ENCODE measurements at regions not wholly inside any gene's neighbourhood (a gene's known extent, or its start where the extent isn't known, plus 50 kb on each side); places are given as distances from the start of the nearest gene placed in this dataset.

DNA sequence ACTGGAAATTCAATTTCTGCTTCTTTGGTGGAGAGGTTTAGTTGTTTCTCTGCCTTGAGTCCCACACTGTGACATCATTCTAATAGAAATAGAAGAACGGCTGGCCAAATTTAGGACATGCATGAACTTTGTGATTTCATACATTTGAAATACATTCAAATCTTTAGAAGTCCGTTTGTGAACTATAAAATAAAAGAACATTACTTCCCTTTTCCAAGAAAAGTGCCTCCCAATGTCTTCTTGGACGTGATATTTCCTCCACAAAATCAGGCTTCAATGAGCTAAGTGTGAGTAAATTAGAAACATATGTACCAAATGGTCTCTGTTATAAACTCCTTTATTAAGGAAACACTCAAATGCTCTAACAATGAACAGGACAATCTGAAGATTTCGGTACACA is 314.5 kb upstream of the AKR1E2 start:
- H3K36me3 ChIP-seq = no peaks in the 10 kb centered on the region
- H3K27ac ChIP-seq = no peak overlapping the region
- DNase-seq (ENCODE audit: low spot score in 2 of 2) = no peak
- H3K4me1 ChIP-seq = peaks cover 16% of the 10 kb centered on the region
- no peak overlapping the region for H3K4me3 ChIP-seq
- H3K9me3 ChIP-seq = no peaks in the 10 kb centered on the region
- 36% methylated on average over 4 of the region's 4 CpGs for WGBS
- TF ChIP-seq POLR2A (IDR thresholded peaks at IDR 0.05) = no peak
- H3K27me3 ChIP-seq = no peaks in the 10 kb centered on the region

DNA sequence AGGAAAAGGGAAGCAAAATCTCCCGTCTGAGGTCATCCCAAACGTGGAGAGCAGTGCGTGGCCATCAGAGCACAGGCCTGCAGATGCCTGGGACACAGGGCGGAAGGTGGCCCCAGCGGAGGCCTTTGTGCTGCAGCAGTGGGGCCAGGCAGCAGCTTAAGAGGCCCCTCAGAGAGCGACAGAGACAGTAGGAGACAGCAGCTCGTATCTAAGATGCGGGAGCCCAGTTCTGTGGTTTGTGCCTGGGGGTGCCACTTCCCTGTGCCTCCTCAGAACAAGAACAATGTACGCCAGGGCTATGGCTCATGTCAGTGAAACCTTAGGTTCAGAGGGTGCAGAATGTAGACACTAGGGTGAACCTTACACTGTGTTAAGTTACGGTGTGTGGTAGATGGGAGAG is 316.6 kb upstream of the AKR1E2 start:
- 86% methylated on average over 9 of the region's 10 CpGs for WGBS
- Histone ChIP-seq H3K4me3 (no peak overlapping the region), H3K36me3 (no peaks in the 10 kb centered on the region), H3K27me3 (no peaks in the 10 kb centered on the region), H3K27ac (no peak overlapping the region), H3K9me3 (no peaks in the 10 kb centered on the region), H3K4me1 (peaks cover 16% of the 10 kb centered on the region)
- TF ChIP-seq POLR2AphosphoS5 (IDR thresholded peaks at IDR 0.05) (no peak), EP300 (IDR thresholded peaks at IDR 0.05) (no peak), POLR2A (IDR thresholded peaks at IDR 0.05) (no peak)
- TF ChIP-seq, protein P1, sequence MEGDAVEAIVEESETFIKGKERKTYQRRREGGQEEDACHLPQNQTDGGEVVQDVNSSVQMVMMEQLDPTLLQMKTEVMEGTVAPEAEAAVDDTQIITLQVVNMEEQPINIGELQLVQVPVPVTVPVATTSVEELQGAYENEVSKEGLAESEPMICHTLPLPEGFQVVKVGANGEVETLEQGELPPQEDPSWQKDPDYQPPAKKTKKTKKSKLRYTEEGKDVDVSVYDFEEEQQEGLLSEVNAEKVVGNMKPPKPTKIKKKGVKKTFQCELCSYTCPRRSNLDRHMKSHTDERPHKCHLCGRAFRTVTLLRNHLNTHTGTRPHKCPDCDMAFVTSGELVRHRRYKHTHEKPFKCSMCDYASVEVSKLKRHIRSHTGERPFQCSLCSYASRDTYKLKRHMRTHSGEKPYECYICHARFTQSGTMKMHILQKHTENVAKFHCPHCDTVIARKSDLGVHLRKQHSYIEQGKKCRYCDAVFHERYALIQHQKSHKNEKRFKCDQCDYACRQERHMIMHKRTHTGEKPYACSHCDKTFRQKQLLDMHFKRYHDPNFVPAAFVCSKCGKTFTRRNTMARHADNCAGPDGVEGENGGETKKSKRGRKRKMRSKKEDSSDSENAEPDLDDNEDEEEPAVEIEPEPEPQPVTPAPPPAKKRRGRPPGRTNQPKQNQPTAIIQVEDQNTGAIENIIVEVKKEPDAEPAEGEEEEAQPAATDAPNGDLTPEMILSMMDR (IDR thresholded peaks at IDR 0.05) = no peak
- no peak for DNase-seq (ENCODE audit: low spot score in 2 of 2)

DNA sequence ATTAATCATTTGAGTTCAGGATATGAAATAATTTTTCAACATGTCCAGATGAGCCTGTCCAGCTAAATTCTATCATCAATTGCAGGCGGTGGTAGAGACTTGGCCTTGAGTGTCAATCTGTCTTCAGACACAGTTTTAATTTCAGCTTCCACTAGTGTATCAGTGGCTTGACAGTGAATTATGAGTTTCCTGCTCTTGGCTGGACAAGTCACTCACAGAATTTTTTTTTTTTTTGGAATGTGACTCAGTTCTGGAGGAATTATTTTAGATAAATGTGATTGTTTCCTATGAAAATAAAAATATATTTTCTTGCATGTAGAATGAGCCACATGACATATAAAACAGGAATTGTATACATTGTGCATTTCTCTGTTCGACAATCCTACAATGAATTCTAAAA is 319.9 kb upstream of the AKR1E2 start:
- Histone ChIP-seq H3K27me3 (no peaks in the 10 kb centered on the region), H3K9me3 (no peaks in the 10 kb centered on the region), H3K4me1 (no peaks in the 10 kb centered on the region), H3K4me3 (no peak overlapping the region), H3K27ac (no peak overlapping the region), H3K36me3 (no peaks in the 10 kb centered on the region)
- 90% methylated on average over 2 of the region's 2 CpGs for WGBS
- no peak for TF ChIP-seq POLR2AphosphoS5 (IDR thresholded peaks at IDR 0.05)
- no peak for TF ChIP-seq EP300 (IDR thresholded peaks at IDR 0.05)
- TF ChIP-seq POLR2A (IDR thresholded peaks at IDR 0.05) = no peak
- TF ChIP-seq, protein P1 (IDR thresholded peaks at IDR 0.05) = no peak
- DNase-seq (ENCODE audit: low spot score in 2 of 2) = no peak

DNA sequence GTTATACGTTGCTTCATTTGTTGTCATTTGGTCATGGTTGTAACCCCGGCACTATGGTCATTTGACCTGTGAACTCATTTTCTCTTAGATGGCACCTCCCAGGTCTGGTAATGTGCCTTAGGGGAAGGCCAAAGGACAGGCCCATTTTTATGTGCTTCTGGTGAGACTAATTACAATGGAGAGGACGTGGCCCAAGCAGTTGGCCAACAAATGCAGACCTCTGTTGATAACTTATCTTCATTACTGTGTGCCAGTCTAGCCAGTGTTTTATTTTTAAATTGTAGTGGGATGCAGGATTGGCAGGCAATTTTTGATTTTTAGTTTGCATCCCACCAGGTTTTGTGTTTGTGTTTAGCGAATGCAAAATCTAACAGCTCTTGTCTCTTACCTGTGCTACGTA is 321.5 kb upstream of the AKR1E2 start:
- Histone ChIP-seq H3K27me3 (no peaks in the 10 kb centered on the region), H3K4me1 (no peaks in the 10 kb centered on the region), H3K36me3 (no peaks in the 10 kb centered on the region), H3K4me3 (no peak overlapping the region), H3K9me3 (no peaks in the 10 kb centered on the region), H3K27ac (no peak overlapping the region)
- no peak for DNase-seq (ENCODE audit: low spot score in 2 of 2)
- TF ChIP-seq POLR2AphosphoS5 (IDR thresholded peaks at IDR 0.05) (no peak), EP300 (IDR thresholded peaks at IDR 0.05) (no peak), POLR2A (IDR thresholded peaks at IDR 0.05) (no peak)
- TF ChIP-seq, protein P1 (IDR thresholded peaks at IDR 0.05) = no peak
- 98% methylated on average over 5 of the region's 5 CpGs for WGBS

DNA sequence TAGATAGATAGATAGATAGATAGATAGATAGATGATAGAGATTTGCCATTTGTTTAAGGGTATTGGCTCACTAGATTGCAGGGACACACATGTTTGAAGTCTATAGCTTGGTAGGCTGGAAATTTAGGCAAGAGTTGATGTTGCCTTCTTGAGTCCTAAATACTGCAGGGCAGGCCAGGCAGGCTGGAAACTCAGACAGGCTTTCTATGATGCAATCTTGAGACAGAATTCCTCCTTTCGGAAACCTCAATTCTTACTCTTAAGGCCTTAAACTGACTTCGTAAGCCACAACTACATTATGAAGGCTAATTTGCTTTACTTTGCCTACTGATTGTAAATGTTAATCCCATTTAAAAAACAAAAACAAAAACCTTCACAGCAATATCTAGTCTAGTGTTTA is 322.9 kb upstream of the AKR1E2 start:
- Histone ChIP-seq H3K4me3 (no peak overlapping the region), H3K9me3 (no peaks in the 10 kb centered on the region), H3K36me3 (no peaks in the 10 kb centered on the region), H3K4me1 (peaks cover 14% of the 10 kb centered on the region), H3K27ac (no peak overlapping the region), H3K27me3 (no peaks in the 10 kb centered on the region)
- DNase-seq (ENCODE audit: low spot score in 2 of 2) = no peak
- TF ChIP-seq POLR2AphosphoS5 (IDR thresholded peaks at IDR 0.05) (no peak), EP300 (IDR thresholded peaks at IDR 0.05) (no peak), POLR2A (IDR thresholded peaks at IDR 0.05) (no peak)
- TF ChIP-seq, protein P1 (IDR thresholded peaks at IDR 0.05) = no peak
- 95% methylated on average over 2 of the region's 2 CpGs for WGBS

DNA sequence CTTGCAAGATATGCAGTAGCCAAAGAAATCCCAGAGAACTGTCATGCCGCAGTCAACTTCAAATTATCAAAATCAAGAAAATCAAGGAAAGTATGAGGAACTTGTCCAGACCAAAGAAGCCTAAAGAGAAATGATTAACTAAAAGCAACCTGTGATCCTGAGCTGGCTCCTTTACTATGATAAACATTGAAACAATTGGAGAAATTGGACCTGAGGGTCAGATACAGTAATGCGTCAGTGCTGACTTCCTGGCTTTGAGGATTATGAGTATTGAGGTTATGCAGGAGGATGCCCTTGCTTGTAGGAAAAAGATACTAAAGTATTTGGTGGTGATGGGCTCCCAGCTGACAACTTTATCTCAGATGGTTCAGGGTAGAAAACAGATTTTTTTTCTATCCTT is 324.7 kb upstream of the AKR1E2 start:
- DNase-seq (ENCODE audit: low spot score in 2 of 2) = no peak
- WGBS = 93% methylated on average over 2 of the region's 2 CpGs
- H3K27ac ChIP-seq = no peak overlapping the region

More for the DNA sequence above, 324.7 kb upstream of the AKR1E2 start:
- TF ChIP-seq POLR2A (IDR thresholded peaks at IDR 0.05) (no peak), EP300 (IDR thresholded peaks at IDR 0.05) (no peak), POLR2AphosphoS5 (IDR thresholded peaks at IDR 0.05) (no peak)
- TF ChIP-seq, protein P1 (IDR thresholded peaks at IDR 0.05) = no peak
- Histone ChIP-seq H3K36me3 (no peaks in the 10 kb centered on the region), H3K27me3 (no peaks in the 10 kb centered on the region), H3K4me1 (peaks cover 15% of the 10 kb centered on the region), H3K4me3 (no peak overlapping the region), H3K9me3 (no peaks in the 10 kb centered on the region)
